ENCODE measurements at regions not wholly inside any gene's neighbourhood (a gene's known extent, or its start where the extent isn't known, plus 50 kb on each side); places are given as distances from the start of the nearest gene placed in this dataset.

DNA sequence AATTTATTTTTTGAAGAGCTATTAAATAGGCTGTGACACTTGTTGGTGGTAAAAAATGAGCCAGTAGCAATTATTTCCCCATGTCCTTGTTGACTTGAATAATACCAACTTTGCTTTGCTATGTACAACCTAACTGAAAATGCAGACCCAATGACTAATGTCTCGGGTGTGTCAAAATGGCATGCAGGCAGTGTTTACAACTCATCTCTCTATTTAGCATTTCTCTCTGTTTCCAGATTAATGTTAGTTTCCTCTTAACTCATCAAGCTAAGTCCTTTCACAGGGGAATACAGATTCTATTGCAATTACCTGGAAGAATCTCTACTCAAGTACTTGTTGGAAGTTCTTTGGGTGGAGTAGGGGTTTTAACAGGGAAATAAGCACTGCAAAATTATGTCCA lies 504.4 kb downstream of the BCKDHB start:
- Histone ChIP-seq H3K27me3 (ENCODE audit: insufficient read depth in 3 of 3, low read length in 2 of 3) (no peaks in the 10 kb centered on the region), H3K4me1 (peaks cover 12% of the 10 kb centered on the region), H3K36me3 (ENCODE audit: insufficient read depth in 1 of 2, low read depth in 1 of 2) (no peaks in the 10 kb centered on the region), H3K9me3 (no peaks in the 10 kb centered on the region), H3K4me3 (no peak overlapping the region), H3K27ac (no peak overlapping the region)
- TF ChIP-seq, protein P1, sequence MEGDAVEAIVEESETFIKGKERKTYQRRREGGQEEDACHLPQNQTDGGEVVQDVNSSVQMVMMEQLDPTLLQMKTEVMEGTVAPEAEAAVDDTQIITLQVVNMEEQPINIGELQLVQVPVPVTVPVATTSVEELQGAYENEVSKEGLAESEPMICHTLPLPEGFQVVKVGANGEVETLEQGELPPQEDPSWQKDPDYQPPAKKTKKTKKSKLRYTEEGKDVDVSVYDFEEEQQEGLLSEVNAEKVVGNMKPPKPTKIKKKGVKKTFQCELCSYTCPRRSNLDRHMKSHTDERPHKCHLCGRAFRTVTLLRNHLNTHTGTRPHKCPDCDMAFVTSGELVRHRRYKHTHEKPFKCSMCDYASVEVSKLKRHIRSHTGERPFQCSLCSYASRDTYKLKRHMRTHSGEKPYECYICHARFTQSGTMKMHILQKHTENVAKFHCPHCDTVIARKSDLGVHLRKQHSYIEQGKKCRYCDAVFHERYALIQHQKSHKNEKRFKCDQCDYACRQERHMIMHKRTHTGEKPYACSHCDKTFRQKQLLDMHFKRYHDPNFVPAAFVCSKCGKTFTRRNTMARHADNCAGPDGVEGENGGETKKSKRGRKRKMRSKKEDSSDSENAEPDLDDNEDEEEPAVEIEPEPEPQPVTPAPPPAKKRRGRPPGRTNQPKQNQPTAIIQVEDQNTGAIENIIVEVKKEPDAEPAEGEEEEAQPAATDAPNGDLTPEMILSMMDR (IDR thresholded peaks at IDR 0.05) = no peak
- intact Hi-C loops (cut with DNase I) = no loop called here
- DNase-seq = no peak
- no peak for ATAC-seq
- 66 to 87% (median 79%) methylated on average over 1 of the region's 1 CpG for WGBS, 3 donors

DNA sequence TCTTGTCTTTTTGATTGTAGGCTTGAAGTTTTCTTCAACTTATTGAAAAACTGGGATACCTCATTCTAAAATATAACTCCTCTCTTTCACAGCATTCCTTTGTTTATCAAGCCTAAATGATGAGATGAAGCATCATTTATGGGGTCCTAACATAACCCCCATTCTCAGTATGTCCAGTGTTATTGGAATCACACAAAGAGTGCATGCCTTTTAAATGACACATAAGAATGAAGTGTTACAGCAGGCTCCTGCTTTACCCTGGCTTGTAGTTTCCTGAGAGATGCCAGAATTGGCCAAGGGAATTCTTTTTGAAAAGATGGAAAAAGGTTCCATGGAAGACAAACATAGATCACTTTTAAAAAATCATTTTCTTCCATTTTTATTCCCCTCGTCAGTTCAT lies 502.4 kb downstream of the BCKDHB start:
- intact Hi-C loops (cut with DNase I) = loop anchor here (5.0 kb wide), 1 partner anchor 1143 kb away; the partner anchor contains the start of gene TENT5A (in 2 of the 2)
- no peak for ATAC-seq

DNA sequence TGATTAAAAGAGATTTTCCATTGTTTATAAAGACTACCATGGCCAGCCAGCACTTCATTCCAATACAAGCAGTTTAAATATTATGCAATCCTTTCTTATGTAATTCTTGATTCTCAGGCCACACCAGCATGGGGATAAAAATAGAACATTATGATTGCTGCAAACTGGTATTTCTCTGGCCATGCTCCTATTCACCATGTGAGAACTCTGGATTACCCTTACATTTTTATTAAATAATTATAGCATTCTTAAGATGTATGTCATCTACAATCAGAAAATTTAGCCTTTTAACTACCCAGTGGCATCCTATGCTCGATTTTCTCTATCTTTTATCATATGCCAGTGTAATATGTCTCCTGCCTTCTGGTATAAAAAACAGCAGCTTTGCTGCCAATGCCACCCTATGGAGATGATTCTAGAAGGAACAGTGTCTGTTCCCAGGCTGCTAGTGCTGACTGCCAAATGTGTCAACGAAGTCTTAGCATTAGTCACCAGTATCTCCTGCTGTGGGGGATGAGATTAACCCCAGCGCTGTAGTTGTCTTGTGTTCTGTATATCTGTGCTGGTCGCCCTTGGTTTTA lies 501.4 kb downstream of the BCKDHB start:
- WGBS, 3 donors = 50 to 71% (median 54%) methylated on average over 4 of the region's 4 CpGs
- Histone ChIP-seq H3K27ac (peak overlapping the region; percentile 75), H3K4me3 (no peak overlapping the region), H3K36me3 (ENCODE audit: insufficient read depth in 1 of 2, low read depth in 1 of 2) (no peaks in the 10 kb centered on the region), H3K9me3 (no peaks in the 10 kb centered on the region), H3K4me1 (peaks cover 12% of the 10 kb centered on the region), H3K27me3 (ENCODE audit: insufficient read depth in 3 of 3, low read length in 2 of 3) (no peaks in the 10 kb centered on the region)
- ATAC-seq (peak; percentile 89 to 96 (median 92)), DNase-seq (no peak)
- intact Hi-C loops (cut with DNase I) = loop anchor here (5.0 kb wide), 1 partner anchor 1144 kb away; the partner anchor contains the start of gene TENT5A (in 2 of the 2)
- TF ChIP-seq, protein P1 (IDR thresholded peaks at IDR 0.05) = no peak

More for the DNA sequence above, 502.4 kb downstream of the BCKDHB start:
- no peaks in the 10 kb centered on the region for H3K9me3 ChIP-seq
- no peaks in the 10 kb centered on the region for H3K36me3 ChIP-seq (ENCODE audit: insufficient read depth in 1 of 2, low read depth in 1 of 2)
- WGBS, 3 donors = 89 to 96% (median 95%) methylated on average over 1 of the region's 1 CpG
- peaks cover 12% of the 10 kb centered on the region for H3K4me1 ChIP-seq
- TF ChIP-seq, protein P1 (IDR thresholded peaks at IDR 0.05) = no peak
- no peaks in the 10 kb centered on the region for H3K27me3 ChIP-seq (ENCODE audit: insufficient read depth in 3 of 3, low read length in 2 of 3)
- no peak for DNase-seq
- no peak overlapping the region for H3K4me3 ChIP-seq
- peak overlapping the region; percentile 75 for H3K27ac ChIP-seq

DNA sequence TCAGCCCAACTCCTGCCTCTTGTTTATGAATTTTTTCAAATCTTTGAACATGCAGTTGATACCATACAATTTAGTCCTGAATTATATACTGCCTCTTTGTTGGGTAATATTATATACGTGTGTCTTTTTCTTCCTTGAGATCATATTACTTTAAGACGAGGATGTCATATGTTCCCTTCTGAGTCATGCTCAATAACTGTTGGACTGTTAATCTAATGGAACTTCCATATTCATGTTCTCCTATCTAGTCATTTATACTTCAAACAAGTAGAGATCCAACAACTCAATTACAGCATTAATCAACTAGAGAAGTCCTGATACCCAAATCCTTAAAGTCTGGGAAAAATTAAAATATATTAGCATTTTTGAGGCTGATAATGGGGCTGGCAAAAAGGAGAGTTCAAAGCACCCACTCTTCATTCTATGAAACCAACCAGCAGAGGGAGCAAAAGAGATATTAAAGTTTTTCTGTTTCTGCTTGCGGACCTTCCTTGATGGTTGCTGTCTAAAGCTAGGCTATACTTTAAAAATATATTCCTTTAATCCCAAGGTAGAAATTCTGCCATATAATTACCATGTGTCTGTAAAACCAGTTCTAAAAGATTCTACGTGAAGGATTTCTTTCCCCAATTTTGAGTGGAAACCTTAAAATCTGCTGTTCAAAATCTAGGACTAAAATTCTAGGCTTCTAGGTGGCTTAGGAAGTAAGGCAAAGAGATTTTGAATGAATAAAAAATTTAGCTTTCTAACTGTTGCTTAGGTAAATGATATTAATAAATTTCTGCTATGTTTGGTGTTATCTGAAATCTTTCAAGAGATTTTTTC lies 498.9 kb downstream of the BCKDHB start:
- peak in 1 of 4 donors; percentile 65 for ATAC-seq
- H3K27ac ChIP-seq = no peak overlapping the region
- 19 to 35% (median 19%) methylated on average over 4 of the region's 4 CpGs for WGBS, 3 donors
- H3K36me3 ChIP-seq (ENCODE audit: insufficient read depth in 1 of 2, low read depth in 1 of 2) = no peaks in the 10 kb centered on the region
- peaks cover 12% of the 10 kb centered on the region for H3K4me1 ChIP-seq
- intact Hi-C loops (cut with DNase I) = loop anchor here (5.0 kb wide), 1 partner anchor 1147 kb away; the partner anchor contains the start of gene TENT5A (in 2 of the 2)
- no peak for DNase-seq
- no peaks in the 10 kb centered on the region for H3K9me3 ChIP-seq
- no peaks in the 10 kb centered on the region for H3K27me3 ChIP-seq (ENCODE audit: insufficient read depth in 3 of 3, low read length in 2 of 3)
- H3K4me3 ChIP-seq = no peak overlapping the region
- TF ChIP-seq, protein P1 (IDR thresholded peaks at IDR 0.05) = peak; percentile 65

Data from psoas muscle (tissue), 7 donors.